Skeletal muscle tissue (tissue), 3 donors: ENCODE measurements at regions not wholly inside any gene's neighbourhood (a gene's known extent, or its start where the extent isn't known, plus 50 kb on each side); places are given as distances from the start of the nearest gene placed in this dataset.
"Not testable (repeated sequence)": the region's sequence is repeated elsewhere in the genome, so short reads cannot be mapped to it uniquely, and the experiment has no call there.

ENCODE experiments used
- H3K27ac ChIP-seq: one replicate; pipeline ENCODE4 v1.7.0; 2013; ENCODE audit warnings: mild to moderate bottlenecking, low read depth, low read length, inconsistent platforms
- H3K27me3 ChIP-seq, 3 donors: one replicate each; pipeline ENCODE4 v1.7.0; 2013; ENCODE audit warnings: low read length in 3 of 3; ENCODE audit not compliant: control insufficient read depth in 3 of 3, insufficient read depth in 3 of 3
- H3K36me3 ChIP-seq, 3 donors: one replicate each; pipeline ENCODE4 v1.7.0; 2013; ENCODE audit warnings: low read length in 3 of 3; ENCODE audit not compliant: control insufficient read depth in 3 of 3, insufficient read depth in 3 of 3
- H3K4me1 ChIP-seq, 3 donors: one replicate each; pipeline ENCODE4 v1.7.0; 2013; ENCODE audit warnings: low read length in 3 of 3, mild to moderate bottlenecking in 3 of 3; ENCODE audit not compliant: control insufficient read depth in 3 of 3, insufficient read depth in 3 of 3
- H3K4me3 ChIP-seq, 3 donors: one replicate each; pipeline ENCODE4 v1.7.0; 2013; ENCODE audit warnings: low read length in 3 of 3
- H3K9ac ChIP-seq, 3 donors: one replicate each; pipeline ENCODE4 v1.7.0; 2013; ENCODE audit warnings: low read length in 3 of 3, mild to moderate bottlenecking in 3 of 3, moderate library complexity in 2 of 3, low read depth in 1 of 3
- H3K9me3 ChIP-seq, 3 donors: one replicate each; pipeline ENCODE4 v1.7.0; 2013; ENCODE audit warnings: low read length in 3 of 3; ENCODE audit not compliant: control insufficient read depth in 3 of 3
- donor health status: Osteomylitis.

DNA sequence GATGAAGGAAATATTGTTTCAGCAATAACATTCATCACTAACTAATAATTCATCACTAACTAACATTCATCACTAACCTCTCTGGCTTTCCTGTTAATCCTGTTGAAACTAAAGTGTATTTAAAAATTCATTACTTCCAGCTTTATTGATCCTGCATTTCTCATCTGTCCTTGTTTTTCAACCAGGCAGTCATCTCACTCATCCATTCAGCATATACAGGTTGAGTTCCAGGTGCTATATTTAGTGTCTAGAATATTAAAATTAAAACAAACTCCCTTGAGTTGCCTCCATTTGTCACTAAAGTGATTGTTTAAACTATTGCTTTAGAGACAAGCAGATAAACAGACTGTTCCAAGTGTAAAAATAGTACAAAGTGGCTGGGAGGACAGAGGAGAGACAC is 58.1 kb downstream of the ATXN7L3B start:
- Histone ChIP-seq H3K9me3 (no peaks in the 10 kb centered on the region), H3K27ac (no peak overlapping the region), H3K9ac (no peak overlapping the region), H3K36me3 (no peaks in the 10 kb centered on the region), H3K4me1 (no peaks in the 10 kb centered on the region), H3K4me3 (no peak overlapping the region), H3K27me3 (no peaks in the 10 kb centered on the region)

- Histone ChIP-seq H3K4me3 (no peak overlapping the region), H3K4me1 (no peaks in the 10 kb centered on the region)
Observed at GRCh38 chr12:74598819-74599218, 61.2 kb downstream of the ATXN7L3B start.

GRCh38 chr12:74599932-74600331 is 62.3 kb downstream of the ATXN7L3B start:
- H3K4me1 ChIP-seq: no peaks in the 10 kb centered on the region
- no peaks in the 10 kb centered on the region for H3K27me3 ChIP-seq
- no peak overlapping the region for H3K9ac ChIP-seq
- H3K36me3 ChIP-seq: no peaks in the 10 kb centered on the region
- H3K9me3 ChIP-seq: no peaks in the 10 kb centered on the region
- H3K27ac ChIP-seq: no peak overlapping the region
- no peak overlapping the region for H3K4me3 ChIP-seq

More at GRCh38 chr12:74598819-74599218, 61.2 kb downstream of the ATXN7L3B start:
- no peak overlapping the region for H3K27ac ChIP-seq
- no peaks in the 10 kb centered on the region for H3K27me3 ChIP-seq
- no peak overlapping the region for H3K9ac ChIP-seq
- no peaks in the 10 kb centered on the region for H3K9me3 ChIP-seq
- H3K36me3 ChIP-seq: no peaks in the 10 kb centered on the region

DNA sequence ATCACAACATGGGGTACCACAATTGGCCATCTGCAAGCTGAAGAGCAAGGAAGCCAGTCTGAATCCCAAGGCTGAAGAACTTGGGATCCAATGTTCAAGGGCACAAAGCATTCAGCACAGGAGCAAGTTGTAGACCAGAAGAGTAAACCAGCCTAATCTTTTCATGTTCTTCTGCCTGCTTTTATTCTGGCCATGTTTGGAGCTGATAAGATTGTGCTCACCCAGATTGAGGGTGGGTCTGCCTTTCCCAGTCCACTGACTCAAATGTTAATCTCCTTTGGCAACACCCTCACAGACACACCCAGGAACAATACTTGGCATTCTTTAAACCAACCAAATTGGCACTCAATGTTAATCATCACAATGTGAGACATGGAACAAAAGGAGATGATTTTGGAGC is 63.2 kb downstream of the ATXN7L3B start:
- H3K9me3 ChIP-seq: not testable (repeated sequence)

DNA sequence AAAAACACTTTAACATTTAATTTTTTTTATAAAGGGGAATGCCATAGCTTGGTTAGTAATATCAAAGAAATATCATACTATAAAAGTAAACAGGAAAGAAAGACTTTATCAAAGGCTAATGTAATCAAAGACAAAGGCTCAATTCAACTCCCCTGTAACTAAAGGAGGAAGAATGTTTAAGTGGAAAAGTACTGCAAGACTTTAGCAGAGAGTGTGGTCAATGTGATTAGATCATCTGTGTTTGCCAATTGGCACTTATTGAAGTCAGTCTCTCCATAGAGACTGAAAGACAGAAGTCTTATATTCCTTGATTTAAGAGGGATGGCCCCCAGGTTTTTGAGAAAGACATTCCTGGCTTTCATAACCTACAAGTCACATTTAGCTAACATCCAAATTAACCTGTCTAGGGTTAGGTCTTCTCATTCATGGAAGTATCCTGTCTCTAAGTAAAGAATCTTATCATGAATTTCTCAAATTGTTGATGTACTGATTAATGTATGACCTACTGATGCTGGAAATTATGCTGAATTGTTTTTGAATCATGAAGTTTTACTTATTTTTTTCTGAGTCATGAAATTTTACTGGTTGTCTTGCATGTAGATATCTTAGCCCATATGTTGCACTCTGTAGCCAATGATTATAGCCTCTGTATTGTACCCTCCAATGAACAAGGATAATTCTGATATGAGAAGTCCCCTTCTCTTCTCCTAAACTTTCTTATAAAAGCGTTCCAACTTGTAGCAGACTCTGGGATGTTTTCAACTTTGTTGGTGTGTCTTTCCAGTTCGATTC is 65.4 kb downstream of the ATXN7L3B start:
- Histone ChIP-seq H3K36me3 (no peaks in the 10 kb centered on the region), H3K27ac (no peak overlapping the region), H3K4me3 (no peak overlapping the region), H3K9ac (no peak overlapping the region), H3K27me3 (no peaks in the 10 kb centered on the region), H3K4me1 (no peaks in the 10 kb centered on the region), H3K9me3 (no peaks in the 10 kb centered on the region)

More for the DNA sequence above, 63.2 kb downstream of the ATXN7L3B start:
- not testable (repeated sequence) for H3K27me3 ChIP-seq, H3K4me1 ChIP-seq, H3K4me3 ChIP-seq, H3K27ac ChIP-seq, H3K36me3 ChIP-seq, H3K9ac ChIP-seq

GRCh38 chr12:74608231-74608775 is 70.7 kb downstream of the ATXN7L3B start:
- H3K4me3 ChIP-seq: no peak overlapping the region
- H3K4me1 ChIP-seq: no peaks in the 10 kb centered on the region
- no peak overlapping the region for H3K9ac ChIP-seq
- H3K27me3 ChIP-seq: no peaks in the 10 kb centered on the region
- H3K9me3 ChIP-seq: no peaks in the 10 kb centered on the region
- H3K36me3 ChIP-seq: no peaks in the 10 kb centered on the region
- no peak overlapping the region for H3K27ac ChIP-seq

GRCh38 chr12:74610711-74611110 is 73.1 kb downstream of the ATXN7L3B start:
- H3K27ac ChIP-seq: no peak overlapping the region
- no peaks in the 10 kb centered on the region for H3K36me3 ChIP-seq
- H3K9ac ChIP-seq: no peak overlapping the region
- no peaks in the 10 kb centered on the region for H3K27me3 ChIP-seq
- H3K4me1 ChIP-seq: no peaks in the 10 kb centered on the region
- no peak overlapping the region for H3K4me3 ChIP-seq
- no peaks in the 10 kb centered on the region for H3K9me3 ChIP-seq

- Histone ChIP-seq H3K36me3 (no peaks in the 10 kb centered on the region), H3K27me3 (no peaks in the 10 kb centered on the region), H3K9ac (no peak overlapping the region)
Observed at GRCh38 chr12:74614426-74614825, 76.8 kb downstream of the ATXN7L3B start.

DNA sequence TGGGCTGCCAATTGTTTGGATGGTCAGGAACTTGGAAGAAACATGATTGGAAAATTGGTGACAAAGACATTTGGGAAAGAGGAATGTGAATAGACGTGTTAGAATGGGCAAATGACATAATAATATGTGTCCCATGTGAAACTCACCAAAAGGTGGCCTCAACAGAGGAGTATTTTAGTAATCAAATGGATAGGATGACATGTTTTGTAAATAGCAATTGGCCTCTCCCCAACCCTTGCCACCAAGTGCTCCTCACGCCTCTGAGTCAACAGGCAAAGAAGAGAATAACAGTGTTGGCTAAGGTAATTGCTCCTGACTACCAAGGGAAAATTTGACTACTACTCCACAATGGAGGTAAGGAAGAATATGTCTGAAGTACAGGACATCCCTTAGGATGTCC is 81.4 kb downstream of the ATXN7L3B start:
- H3K27ac ChIP-seq: no peak overlapping the region
- no peaks in the 10 kb centered on the region for H3K27me3 ChIP-seq
- H3K4me3 ChIP-seq: no peak overlapping the region
- H3K4me1 ChIP-seq: no peaks in the 10 kb centered on the region
- no peaks in the 10 kb centered on the region for H3K36me3 ChIP-seq
- H3K9ac ChIP-seq: no peak overlapping the region
- H3K9me3 ChIP-seq: no peaks in the 10 kb centered on the region

More at GRCh38 chr12:74614426-74614825, 76.8 kb downstream of the ATXN7L3B start:
- no peak overlapping the region for H3K4me3 ChIP-seq
- H3K9me3 ChIP-seq: no peaks in the 10 kb centered on the region
- H3K27ac ChIP-seq: no peak overlapping the region
- no peaks in the 10 kb centered on the region for H3K4me1 ChIP-seq

- no peaks in the 10 kb centered on the region for H3K4me1 ChIP-seq
- H3K27me3 ChIP-seq: no peaks in the 10 kb centered on the region
Observed at GRCh38 chr12:74619884-74620283, 82.2 kb downstream of the ATXN7L3B start.

More at GRCh38 chr12:74619884-74620283, 82.2 kb downstream of the ATXN7L3B start:
- Histone ChIP-seq H3K36me3 (no peaks in the 10 kb centered on the region), H3K27ac (no peak overlapping the region), H3K9ac (no peak overlapping the region), H3K4me3 (no peak overlapping the region), H3K9me3 (no peaks in the 10 kb centered on the region)
